ENCODE measurements at regions not wholly inside any gene's neighbourhood (a gene's known extent, or its start where the extent isn't known, plus 50 kb on each side); places are given as distances from the start of the nearest gene placed in this dataset.

DNA sequence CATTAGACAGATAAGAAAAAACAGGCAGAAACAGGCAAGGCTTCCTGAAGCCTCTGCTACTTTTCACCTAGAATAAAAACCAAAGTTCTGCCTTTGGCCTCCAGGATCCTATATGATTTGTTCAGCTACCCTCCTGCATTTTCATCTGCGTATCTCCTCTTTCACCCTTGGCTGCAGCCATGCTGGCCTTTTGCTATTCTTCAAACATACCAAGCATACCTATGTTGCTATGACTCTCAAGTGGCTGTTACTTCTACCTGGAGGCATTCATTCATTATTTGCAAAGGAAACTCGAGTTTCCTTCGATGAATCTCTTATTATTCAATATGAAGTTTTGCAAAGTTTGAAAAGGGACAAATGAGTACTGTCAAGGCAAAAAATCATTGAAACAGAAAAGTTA is 106.4 kb upstream of the HNMT start:
- H3K9me3 ChIP-seq, result no peaks in the 10 kb centered on the region
- no peak overlapping the region for H3K4me3 ChIP-seq
- no peaks in the 10 kb centered on the region for H3K27me3 ChIP-seq
- TF ChIP-seq, protein P1, sequence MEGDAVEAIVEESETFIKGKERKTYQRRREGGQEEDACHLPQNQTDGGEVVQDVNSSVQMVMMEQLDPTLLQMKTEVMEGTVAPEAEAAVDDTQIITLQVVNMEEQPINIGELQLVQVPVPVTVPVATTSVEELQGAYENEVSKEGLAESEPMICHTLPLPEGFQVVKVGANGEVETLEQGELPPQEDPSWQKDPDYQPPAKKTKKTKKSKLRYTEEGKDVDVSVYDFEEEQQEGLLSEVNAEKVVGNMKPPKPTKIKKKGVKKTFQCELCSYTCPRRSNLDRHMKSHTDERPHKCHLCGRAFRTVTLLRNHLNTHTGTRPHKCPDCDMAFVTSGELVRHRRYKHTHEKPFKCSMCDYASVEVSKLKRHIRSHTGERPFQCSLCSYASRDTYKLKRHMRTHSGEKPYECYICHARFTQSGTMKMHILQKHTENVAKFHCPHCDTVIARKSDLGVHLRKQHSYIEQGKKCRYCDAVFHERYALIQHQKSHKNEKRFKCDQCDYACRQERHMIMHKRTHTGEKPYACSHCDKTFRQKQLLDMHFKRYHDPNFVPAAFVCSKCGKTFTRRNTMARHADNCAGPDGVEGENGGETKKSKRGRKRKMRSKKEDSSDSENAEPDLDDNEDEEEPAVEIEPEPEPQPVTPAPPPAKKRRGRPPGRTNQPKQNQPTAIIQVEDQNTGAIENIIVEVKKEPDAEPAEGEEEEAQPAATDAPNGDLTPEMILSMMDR (IDR thresholded peaks at IDR 0.05), result no peak
- no peaks in the 10 kb centered on the region for H3K4me1 ChIP-seq
- H3K36me3 ChIP-seq, result no peaks in the 10 kb centered on the region
- no peak overlapping the region for H3K27ac ChIP-seq
- DNase-seq, result no peak
- intact Hi-C loops (cut with DNase I; ENCODE audit: low total_unique reads), result no loop called here

DNA sequence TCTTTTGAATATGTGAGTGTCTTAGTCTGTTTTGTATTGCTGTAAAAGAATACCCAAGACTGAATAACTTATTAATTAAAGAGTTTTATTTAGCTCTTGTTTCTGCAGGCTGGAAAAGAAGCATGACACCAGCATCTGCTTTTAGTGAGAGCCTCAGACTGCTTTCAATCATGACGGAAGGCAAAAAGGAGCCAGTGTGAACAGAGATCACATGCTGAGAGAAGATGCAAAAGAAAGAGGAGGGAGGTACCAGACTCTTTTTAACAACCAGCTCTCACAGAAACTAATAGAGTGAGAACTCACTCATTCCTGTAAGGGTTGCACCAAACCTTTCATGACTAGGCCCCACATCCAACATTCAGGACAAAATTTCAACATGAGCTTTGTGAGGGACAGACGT is 101.6 kb upstream of the HNMT start:
- Histone ChIP-seq H3K4me1 (no peaks in the 10 kb centered on the region), H3K36me3 (no peaks in the 10 kb centered on the region), H3K27me3 (no peaks in the 10 kb centered on the region), H3K27ac (no peak overlapping the region), H3K4me3 (no peak overlapping the region), H3K9me3 (no peaks in the 10 kb centered on the region)
- intact Hi-C loops (cut with DNase I; ENCODE audit: low total_unique reads), result no loop called here
- TF ChIP-seq, protein P1 (IDR thresholded peaks at IDR 0.05), result no peak
- no peak for DNase-seq

DNA sequence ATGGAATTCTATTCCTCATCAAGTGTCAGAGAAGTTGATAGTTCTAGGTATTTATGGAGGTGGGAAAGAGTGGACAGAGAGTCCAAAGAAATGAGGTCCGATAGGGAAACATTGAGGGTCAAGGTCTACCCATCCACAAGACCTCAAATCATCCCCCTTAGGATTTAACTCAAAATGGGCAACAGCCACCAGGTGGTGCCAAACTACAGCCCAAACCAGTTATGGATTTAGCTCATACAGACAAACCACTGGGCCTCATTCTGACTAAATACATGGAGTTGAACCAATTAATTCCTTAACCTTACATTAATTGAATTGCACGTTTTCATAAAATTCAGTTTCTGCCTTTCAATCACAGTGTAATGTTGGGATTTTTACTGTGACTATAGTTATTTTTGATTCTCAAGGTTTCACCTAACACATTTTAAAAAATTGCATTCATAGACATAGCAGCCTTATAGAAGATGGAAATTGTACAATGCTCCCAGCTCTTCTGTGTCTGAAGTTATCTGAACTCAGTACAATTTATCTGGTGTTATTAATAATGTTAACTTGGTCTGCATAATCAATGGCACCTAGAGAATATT is 98.2 kb upstream of the HNMT start:
- no peaks in the 10 kb centered on the region for H3K4me1 ChIP-seq
- no peak for DNase-seq
- no peak overlapping the region for H3K27ac ChIP-seq
- H3K4me3 ChIP-seq, result no peak overlapping the region
- intact Hi-C loops (cut with DNase I; ENCODE audit: low total_unique reads), result no loop called here
- no peaks in the 10 kb centered on the region for H3K9me3 ChIP-seq
- H3K36me3 ChIP-seq, result no peaks in the 10 kb centered on the region
- TF ChIP-seq, protein P1 (IDR thresholded peaks at IDR 0.05), result peak; percentile 31 to 39
- H3K27me3 ChIP-seq, result no peaks in the 10 kb centered on the region

DNA sequence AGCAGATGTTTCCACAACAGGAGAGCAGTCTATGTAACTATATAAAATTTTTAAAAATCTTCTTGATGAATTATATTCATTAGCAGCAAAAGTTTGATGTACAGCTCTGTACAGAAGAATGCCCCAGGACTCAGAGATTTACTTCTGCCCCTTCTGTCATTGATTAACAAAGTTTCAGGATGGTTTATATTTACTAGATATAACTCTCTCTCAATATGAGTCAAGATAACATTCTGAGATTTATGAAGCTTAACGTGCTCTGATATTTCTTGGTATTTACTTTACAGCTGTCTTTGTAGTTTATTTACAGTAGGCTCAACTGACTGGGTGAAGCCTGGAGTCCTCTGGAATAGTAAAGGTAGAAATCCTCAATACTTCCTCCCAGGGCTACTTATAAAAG is 93.6 kb upstream of the HNMT start:
- H3K27me3 ChIP-seq, result no peaks in the 10 kb centered on the region
- H3K9me3 ChIP-seq, result no peaks in the 10 kb centered on the region
- no peak for DNase-seq
- no peak overlapping the region for H3K27ac ChIP-seq
- H3K4me1 ChIP-seq, result no peaks in the 10 kb centered on the region
- TF ChIP-seq, protein P1 (IDR thresholded peaks at IDR 0.05), result no peak
- intact Hi-C loops (cut with DNase I; ENCODE audit: low total_unique reads), result no loop called here
- H3K4me3 ChIP-seq, result no peak overlapping the region
- H3K36me3 ChIP-seq, result no peaks in the 10 kb centered on the region

DNA sequence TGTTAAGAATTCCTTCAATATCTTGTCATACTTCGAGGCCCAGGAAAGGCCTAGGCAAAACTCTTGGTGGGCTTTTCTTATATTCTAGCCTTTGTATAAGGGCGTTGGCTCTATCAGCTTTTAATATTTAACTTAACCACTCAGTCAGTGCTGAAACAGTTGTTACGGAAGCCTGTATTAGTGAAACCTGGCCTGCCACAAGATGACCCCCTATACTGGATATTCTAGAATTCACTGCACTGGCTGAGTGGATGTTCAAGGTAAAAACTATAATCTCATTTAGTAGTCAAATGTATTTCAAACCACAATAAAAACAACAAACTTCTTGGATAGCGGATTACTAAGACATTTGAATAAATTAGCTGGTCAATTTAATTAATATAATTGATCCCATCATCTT is 91.7 kb upstream of the HNMT start:
- H3K4me1 ChIP-seq, result no peaks in the 10 kb centered on the region
- no peaks in the 10 kb centered on the region for H3K9me3 ChIP-seq
- intact Hi-C loops (cut with DNase I; ENCODE audit: low total_unique reads), result no loop called here
- DNase-seq, result no peak
- TF ChIP-seq, protein P1 (IDR thresholded peaks at IDR 0.05), result no peak
- no peak overlapping the region for H3K4me3 ChIP-seq
- no peaks in the 10 kb centered on the region for H3K27me3 ChIP-seq
- no peak overlapping the region for H3K27ac ChIP-seq
- H3K36me3 ChIP-seq, result no peaks in the 10 kb centered on the region

Data from tibial artery (tissue), 4 donors.